ENCODE measurements at regions not wholly inside any gene's neighbourhood (a gene's known extent, or its start where the extent isn't known, plus 50 kb on each side); places are given as distances from the start of the nearest gene placed in this dataset.

DNA sequence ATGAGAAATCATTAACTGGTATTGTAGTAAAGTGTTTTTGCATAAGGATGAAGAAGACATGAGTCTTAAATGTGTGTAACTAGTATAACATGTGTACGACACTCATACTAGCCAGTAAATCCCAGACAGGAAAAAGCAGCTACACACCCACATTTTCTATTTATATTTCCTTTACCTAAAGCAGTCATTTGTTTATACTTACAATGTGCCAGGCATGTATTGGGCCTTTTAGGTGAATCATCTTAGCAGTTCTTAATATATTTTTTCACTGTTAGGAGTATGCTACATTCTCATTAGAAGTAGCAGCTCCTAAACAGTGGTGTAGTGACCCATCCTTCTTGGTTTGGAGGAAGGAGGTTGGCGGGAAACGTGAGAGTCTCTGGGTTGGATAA is 55.8 kb upstream of the TMC1 start (continued):
- no peak for TF ChIP-seq HOXB13 (CRISPR knock-in tag; IDR thresholded peaks at IDR 0.05; ENCODE audit: low read depth)

DNA sequence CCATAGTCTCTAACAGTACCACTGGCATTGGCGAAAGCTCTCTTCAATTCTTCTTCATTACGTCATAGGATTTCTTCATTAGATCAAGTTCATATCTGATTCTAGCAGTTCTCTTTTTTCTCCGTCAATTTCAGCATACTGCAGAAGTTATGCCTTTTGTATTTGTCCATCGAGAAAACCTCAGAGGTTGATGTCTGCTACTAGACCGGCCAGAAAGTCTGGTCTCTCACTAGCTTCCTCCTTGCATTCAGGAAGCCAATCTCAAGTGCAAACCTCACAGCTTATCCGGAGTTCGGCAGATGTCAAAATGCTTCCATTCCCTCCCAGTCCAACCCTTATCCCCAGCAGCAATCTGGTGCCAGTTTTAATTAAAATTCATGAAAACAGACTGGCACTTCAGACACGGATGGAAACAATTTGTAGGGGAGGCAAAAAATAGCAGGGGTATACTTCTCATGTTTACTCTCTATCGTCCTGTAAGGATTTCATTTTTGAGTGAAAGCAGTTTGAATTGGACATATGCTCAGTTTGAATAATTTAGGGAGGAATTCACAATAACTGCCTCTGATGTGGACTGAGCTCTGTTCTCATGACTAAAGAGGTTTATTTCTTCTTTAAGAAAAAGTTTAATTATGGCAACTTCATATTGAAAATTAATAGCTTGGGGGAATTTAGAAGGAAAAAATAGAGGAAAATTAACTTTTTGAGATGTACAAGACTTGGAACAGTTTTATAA is 56.4 kb upstream of the TMC1 start:
- POLR2A ChIA-PET = interaction anchor here (1.5 kb wide), 1 partner anchor 99 kb away, joined by 6 read pairs; the partner anchor contains the start of gene ZFAND5
- H3K4me2 ChIP-seq = peak overlapping the region; percentile 6; the same call in 1 of the 3 replicates
- WGBS (ENCODE audit: missing lambda C conversion rate) = 85% methylated on average over 9 of the region's 9 CpGs
- FAIRE-seq (no peak), ATAC-seq (no peak), DNase-seq (ENCODE audit: low read depth in 1 of 2, low spot score in 1 of 2) (no peak)
- peaks cover 55% of the 10 kb centered on the region for H3K4me1 ChIP-seq
- H3K9me3 ChIP-seq = no peaks in the 10 kb centered on the region
- TF ChIP-seq KDM5A (IDR thresholded peaks at IDR 0.05) (no peak), FOSB (CRISPR knock-in tag; IDR thresholded peaks at IDR 0.05) (no peak), BHLHE40 (IDR thresholded peaks at IDR 0.05; ENCODE audit: low read depth, low read length) (no peak), HDAC2 (IDR thresholded peaks at IDR 0.05) (no peak), CBX2 (IDR thresholded peaks at IDR 0.05; ENCODE audit: borderline replicate concordance, low read depth) (no peak), RCOR1 (IDR thresholded peaks at IDR 0.05; ENCODE audit: low read depth, low read length) (no peak), POLR2A (IDR thresholded peaks at IDR 0.05; ENCODE audit: low read length) (no peak), RNF2 (IDR thresholded peaks at IDR 0.05; ENCODE audit: borderline replicate concordance, low read depth) (no peak), HOXB13 (CRISPR knock-in tag; IDR thresholded peaks at IDR 0.05; ENCODE audit: low read depth) (no peak), GATA3 (IDR thresholded peaks at IDR 0.05; ENCODE audit: borderline replicate concordance) (no peak)
- TF ChIP-seq, protein P1, sequence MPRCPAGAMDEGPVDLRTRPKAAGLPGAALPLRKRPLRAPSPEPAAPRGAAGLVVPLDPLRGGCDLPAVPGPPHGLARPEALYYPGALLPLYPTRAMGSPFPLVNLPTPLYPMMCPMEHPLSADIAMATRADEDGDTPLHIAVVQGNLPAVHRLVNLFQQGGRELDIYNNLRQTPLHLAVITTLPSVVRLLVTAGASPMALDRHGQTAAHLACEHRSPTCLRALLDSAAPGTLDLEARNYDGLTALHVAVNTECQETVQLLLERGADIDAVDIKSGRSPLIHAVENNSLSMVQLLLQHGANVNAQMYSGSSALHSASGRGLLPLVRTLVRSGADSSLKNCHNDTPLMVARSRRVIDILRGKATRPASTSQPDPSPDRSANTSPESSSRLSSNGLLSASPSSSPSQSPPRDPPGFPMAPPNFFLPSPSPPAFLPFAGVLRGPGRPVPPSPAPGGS (IDR thresholded peaks at IDR 0.05) = no peak
- CTCF ChIA-PET = interaction anchor here (0.9 kb wide), 1 partner anchor 184 kb away, joined by 3 read pairs; no protein-coding TSS in a partner anchor
- H3K27ac ChIP-seq = peak overlapping the region; percentile 24 to 60
- H3K4me3 ChIP-seq = no peak overlapping the region

DNA sequence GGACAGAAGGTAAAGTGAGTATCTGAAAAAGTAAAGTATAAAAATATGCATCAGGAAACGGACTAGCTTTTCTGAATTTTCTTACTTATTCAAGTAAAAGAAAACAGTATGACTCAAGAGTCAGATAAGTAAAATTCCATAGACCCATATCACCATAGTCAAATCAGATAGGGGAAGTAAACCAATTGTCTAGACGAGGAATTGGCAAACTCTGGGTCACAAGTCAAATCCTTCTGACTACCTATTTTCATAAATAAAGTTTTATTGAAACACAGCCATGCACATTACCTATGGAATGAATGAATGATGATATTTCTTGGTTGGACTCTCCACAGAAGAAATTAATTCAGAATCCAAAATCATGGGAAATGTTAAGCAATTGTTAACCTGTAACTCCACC is 59.1 kb upstream of the TMC1 start:
- TF ChIP-seq ZFP36 (IDR thresholded peaks at IDR 0.05; ENCODE audit: borderline replicate concordance, partially characterized antibody) = no peak
- no peak for TF ChIP-seq RCOR1 (IDR thresholded peaks at IDR 0.05; ENCODE audit: low read depth, low read length)
- no peak for TF ChIP-seq CHD2 (IDR thresholded peaks at IDR 0.05; ENCODE audit: low read length, partially characterized antibody)
- TF ChIP-seq FOSB (CRISPR knock-in tag; IDR thresholded peaks at IDR 0.05) = no peak
- no peak for TF ChIP-seq EHMT2 (IDR thresholded peaks at IDR 0.05; ENCODE audit: low read depth)
- TF ChIP-seq, protein P2, sequence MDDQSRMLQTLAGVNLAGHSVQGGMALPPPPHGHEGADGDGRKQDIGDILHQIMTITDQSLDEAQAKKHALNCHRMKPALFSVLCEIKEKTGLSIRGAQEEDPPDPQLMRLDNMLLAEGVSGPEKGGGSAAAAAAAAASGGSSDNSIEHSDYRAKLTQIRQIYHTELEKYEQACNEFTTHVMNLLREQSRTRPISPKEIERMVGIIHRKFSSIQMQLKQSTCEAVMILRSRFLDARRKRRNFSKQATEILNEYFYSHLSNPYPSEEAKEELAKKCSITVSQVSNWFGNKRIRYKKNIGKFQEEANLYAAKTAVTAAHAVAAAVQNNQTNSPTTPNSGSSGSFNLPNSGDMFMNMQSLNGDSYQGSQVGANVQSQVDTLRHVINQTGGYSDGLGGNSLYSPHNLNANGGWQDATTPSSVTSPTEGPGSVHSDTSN (IDR thresholded peaks at IDR 0.05) = no peak
- TF ChIP-seq ZSCAN20 (CRISPR knock-in tag; IDR thresholded peaks at IDR 0.05) = no peak
- 0 out of 4 replicates have a peak, but pooled peaks of 1 of the 2 experiments have one; percentile 13 for TF ChIP-seq CEBPB (IDR thresholded peaks at IDR 0.05)
- no peak for TF ChIP-seq ZC3H11A (IDR thresholded peaks at IDR 0.05)
- no peak for TF ChIP-seq FOSL2 (IDR thresholded peaks at IDR 0.05)
- peak; percentile 34 for TF ChIP-seq FOSL2 (CRISPR knock-in tag; IDR thresholded peaks at IDR 0.05)
- no peak for TF ChIP-seq POLR2A (IDR thresholded peaks at IDR 0.05; ENCODE audit: low read length)
- no peak for TF ChIP-seq HOXB5 (CRISPR knock-in tag; IDR thresholded peaks at IDR 0.05)
- FAIRE-seq (peak; percentile 95), ATAC-seq (0 out of 6 replicates have a peak, but pooled peaks of 1 of the 2 experiments have one; percentile 14), DNase-seq (ENCODE audit: low read depth in 1 of 2, low spot score in 1 of 2) (peak in 1 of 2 experiments; percentile 53)
- peaks cover 76% of the 10 kb centered on the region for H3K4me1 ChIP-seq
- H3K4me2 ChIP-seq = peak overlapping the region; percentile 66
- WGBS (ENCODE audit: missing lambda C conversion rate) = 17% methylated on average over 2 of the region's 2 CpGs
- no peaks in the 10 kb centered on the region for H3K9me3 ChIP-seq
- no peak overlapping the region for H3K4me3 ChIP-seq
- POLR2A ChIA-PET = interaction anchor here (2.4 kb wide), 1 partner anchor 97 kb away, joined by 15 read pairs; the partner anchor contains the start of gene ZFAND5
- peak overlapping the region; percentile 90 to 95 for H3K27ac ChIP-seq
- CTCF ChIA-PET = interaction anchor here (0.8 to 1.4 kb wide), 3 partner anchors 15 to 170 kb away, joined by 3 to 4 read pairs (median 3); no protein-coding TSS in a partner anchor
